Heart left ventricle (tissue), 13 donors: ENCODE measurements at regions not wholly inside any gene's neighbourhood (a gene's known extent, or its start where the extent isn't known, plus 50 kb on each side); places are given as distances from the start of the nearest gene placed in this dataset.

Source experiments
- CTCF ChIP-seq, 12 donors: fragments of 200-600 bp; sonication (generic) in 4 of 12; IDR thresholded peaks; one replicate each; pipeline versions ENCODE4 v1.5.0 to v1.8.0; 2018 to 2022; ENCODE audit warnings: antibody characterized with exemption in 12 of 12, mild to moderate bottlenecking in 5 of 12
- POLR2A ChIP-seq, 2 donors: fragments of 450-650 bp; IDR thresholded peaks; one replicate each; pipeline ENCODE4 v1.6.1; 2017; ENCODE audit warnings: antibody characterized with exemption in 2 of 2, mild to moderate bottlenecking in 2 of 2, moderate library complexity in 2 of 2
- donor health status: ischemic (EF 13 %, LVEDD 7.1; RV severe dilation, severe dysfunction).
- donor health status: DM: no; HTN: yes; CAD: no.
- donor health status: DM: no; HTN: no; CAD: no.
- donor health status: ischemic (EF 25% LVEDD 6.9; RV normal size, moderate dysfunction).
- donor health status: ischemic (EF 25% LVEDD 5.7; RV mildly dilated, moderate dysfunction).
- donor health status: ischemic (EF 35%, LVEDD 5.7; RV mildly dilated, moderate dysfunction).
- donor health status: nonischemic (EF 11% LVEDD 7.7; RV severe dilation, severe dysfunction).
- donor health status: DM: yes; HTN: yes; CAD: no.
- donor health status: PGD.
- donor health status: ischemic (EF 29% LVEDD 5.4; RV normal size, mild dysfunction).
- donor health status: nonischemic (EF 23%, LVEDD 6.1; RV moderate dilation, normal function).

GRCh38 chr11:71185411-71185810 is 67.0 kb downstream of the SHANK2 start:
- TF ChIP-seq POLR2A (IDR thresholded peaks at IDR 0.05) (no peak), CTCF (IDR thresholded peaks at IDR 0.05) (no peak)
